ENCODE measurements at regions not wholly inside any gene's neighbourhood (a gene's known extent, or its start where the extent isn't known, plus 50 kb on each side); places are given as distances from the start of the nearest gene placed in this dataset.

- H3K27me3 ChIP-seq (ENCODE audit: control insufficient read depth, insufficient read depth, low read length): no peaks in the 10 kb centered on the region
- no peaks in the 10 kb centered on the region for H3K36me3 ChIP-seq (ENCODE audit: control insufficient read depth, low read depth, low read length)
- H3K27ac ChIP-seq (ENCODE audit: low read length): no peak overlapping the region
- no peak overlapping the region for H3K9ac ChIP-seq (ENCODE audit: low read length)
- H3K4me3 ChIP-seq (ENCODE audit: low read length): no peak overlapping the region
- H3K4me1 ChIP-seq (ENCODE audit: control insufficient read depth, low read depth, low read length): peaks cover 3% of the 10 kb centered on the region
- no peaks in the 10 kb centered on the region for H3K9me3 ChIP-seq (ENCODE audit: control insufficient read depth, low read depth, low read length)
Measured at GRCh38 chr4:130468340-130468739, 1372.4 kb downstream of the C4orf33 start.

GRCh38 chr4:130478406-130478805, 1382.5 kb downstream of the C4orf33 start:
- Histone ChIP-seq H3K9ac (ENCODE audit: low read length) (no peak overlapping the region), H3K36me3 (ENCODE audit: control insufficient read depth, low read depth, low read length) (no peaks in the 10 kb centered on the region), H3K27ac (ENCODE audit: low read length) (no peak overlapping the region), H3K9me3 (ENCODE audit: control insufficient read depth, low read depth, low read length) (no peaks in the 10 kb centered on the region), H3K4me3 (ENCODE audit: low read length) (no peak overlapping the region), H3K4me1 (ENCODE audit: control insufficient read depth, low read depth, low read length) (no peaks in the 10 kb centered on the region), H3K27me3 (ENCODE audit: control insufficient read depth, insufficient read depth, low read length) (no peaks in the 10 kb centered on the region)

- Histone ChIP-seq H3K36me3 (ENCODE audit: control insufficient read depth, low read depth, low read length) (no peaks in the 10 kb centered on the region), H3K4me3 (ENCODE audit: low read length) (no peak overlapping the region), H3K27ac (ENCODE audit: low read length) (no peak overlapping the region), H3K9ac (ENCODE audit: low read length) (no peak overlapping the region), H3K9me3 (ENCODE audit: control insufficient read depth, low read depth, low read length) (no peaks in the 10 kb centered on the region), H3K4me1 (ENCODE audit: control insufficient read depth, low read depth, low read length) (no peaks in the 10 kb centered on the region), H3K27me3 (ENCODE audit: control insufficient read depth, insufficient read depth, low read length) (no peaks in the 10 kb centered on the region)
Measured at GRCh38 chr4:130479020-130479419, 1383.1 kb downstream of the C4orf33 start.

GRCh38 chr4:130479674-130480073, 1383.7 kb downstream of the C4orf33 start:
- no peaks in the 10 kb centered on the region for H3K36me3 ChIP-seq (ENCODE audit: control insufficient read depth, low read depth, low read length)
- no peaks in the 10 kb centered on the region for H3K27me3 ChIP-seq (ENCODE audit: control insufficient read depth, insufficient read depth, low read length)
- no peak overlapping the region for H3K27ac ChIP-seq (ENCODE audit: low read length)
- no peaks in the 10 kb centered on the region for H3K4me1 ChIP-seq (ENCODE audit: control insufficient read depth, low read depth, low read length)
- no peak overlapping the region for H3K9ac ChIP-seq (ENCODE audit: low read length)
- no peak overlapping the region for H3K4me3 ChIP-seq (ENCODE audit: low read length)
- H3K9me3 ChIP-seq (ENCODE audit: control insufficient read depth, low read depth, low read length): no peaks in the 10 kb centered on the region

GRCh38 chr4:130484826-130485225, 1388.9 kb downstream of the C4orf33 start:
- no peaks in the 10 kb centered on the region for H3K27me3 ChIP-seq (ENCODE audit: control insufficient read depth, insufficient read depth, low read length)
- no peak overlapping the region for H3K4me3 ChIP-seq (ENCODE audit: low read length)
- H3K9me3 ChIP-seq (ENCODE audit: control insufficient read depth, low read depth, low read length): no peaks in the 10 kb centered on the region
- no peaks in the 10 kb centered on the region for H3K36me3 ChIP-seq (ENCODE audit: control insufficient read depth, low read depth, low read length)
- no peak overlapping the region for H3K27ac ChIP-seq (ENCODE audit: low read length)
- H3K4me1 ChIP-seq (ENCODE audit: control insufficient read depth, low read depth, low read length): no peaks in the 10 kb centered on the region
- H3K9ac ChIP-seq (ENCODE audit: low read length): no peak overlapping the region

- no peaks in the 10 kb centered on the region for H3K36me3 ChIP-seq (ENCODE audit: control insufficient read depth, low read depth, low read length)
- H3K27me3 ChIP-seq (ENCODE audit: control insufficient read depth, insufficient read depth, low read length): no peaks in the 10 kb centered on the region
- no peak overlapping the region for H3K9ac ChIP-seq (ENCODE audit: low read length)
- no peak overlapping the region for H3K27ac ChIP-seq (ENCODE audit: low read length)
- no peaks in the 10 kb centered on the region for H3K9me3 ChIP-seq (ENCODE audit: control insufficient read depth, low read depth, low read length)
- H3K4me3 ChIP-seq (ENCODE audit: low read length): no peak overlapping the region
- H3K4me1 ChIP-seq (ENCODE audit: control insufficient read depth, low read depth, low read length): no peaks in the 10 kb centered on the region
Measured at GRCh38 chr4:130485371-130485770, 1389.4 kb downstream of the C4orf33 start.

GRCh38 chr4:130486186-130486585, 1390.2 kb downstream of the C4orf33 start:
- no peaks in the 10 kb centered on the region for H3K36me3 ChIP-seq (ENCODE audit: control insufficient read depth, low read depth, low read length)
- no peaks in the 10 kb centered on the region for H3K27me3 ChIP-seq (ENCODE audit: control insufficient read depth, insufficient read depth, low read length)
- no peak overlapping the region for H3K9ac ChIP-seq (ENCODE audit: low read length)
- H3K4me1 ChIP-seq (ENCODE audit: control insufficient read depth, low read depth, low read length): no peaks in the 10 kb centered on the region
- no peaks in the 10 kb centered on the region for H3K9me3 ChIP-seq (ENCODE audit: control insufficient read depth, low read depth, low read length)
- H3K4me3 ChIP-seq (ENCODE audit: low read length): no peak overlapping the region
- no peak overlapping the region for H3K27ac ChIP-seq (ENCODE audit: low read length)

- Histone ChIP-seq H3K9ac (ENCODE audit: low read length) (no peak overlapping the region), H3K4me3 (ENCODE audit: low read length) (no peak overlapping the region), H3K36me3 (ENCODE audit: control insufficient read depth, low read depth, low read length) (no peaks in the 10 kb centered on the region), H3K27me3 (ENCODE audit: control insufficient read depth, insufficient read depth, low read length) (no peaks in the 10 kb centered on the region), H3K9me3 (ENCODE audit: control insufficient read depth, low read depth, low read length) (peaks cover under 1% of the 10 kb centered on the region), H3K27ac (ENCODE audit: low read length) (no peak overlapping the region), H3K4me1 (ENCODE audit: control insufficient read depth, low read depth, low read length) (no peaks in the 10 kb centered on the region)
Measured at GRCh38 chr4:130486841-130487240, 1390.9 kb downstream of the C4orf33 start.

GRCh38 chr4:130510661-130511060, 1414.7 kb downstream of the C4orf33 start:
- no peak overlapping the region for H3K9ac ChIP-seq (ENCODE audit: low read length)
- no peak overlapping the region for H3K4me3 ChIP-seq (ENCODE audit: low read length)
- no peak overlapping the region for H3K27ac ChIP-seq (ENCODE audit: low read length)
- no peaks in the 10 kb centered on the region for H3K36me3 ChIP-seq (ENCODE audit: control insufficient read depth, low read depth, low read length)
- H3K27me3 ChIP-seq (ENCODE audit: control insufficient read depth, insufficient read depth, low read length): no peaks in the 10 kb centered on the region
- H3K4me1 ChIP-seq (ENCODE audit: control insufficient read depth, low read depth, low read length): no peaks in the 10 kb centered on the region
- H3K9me3 ChIP-seq (ENCODE audit: control insufficient read depth, low read depth, low read length): no peaks in the 10 kb centered on the region

- H3K4me3 ChIP-seq (ENCODE audit: low read length): no peak overlapping the region
- no peaks in the 10 kb centered on the region for H3K36me3 ChIP-seq (ENCODE audit: control insufficient read depth, low read depth, low read length)
- H3K4me1 ChIP-seq (ENCODE audit: control insufficient read depth, low read depth, low read length): no peaks in the 10 kb centered on the region
- H3K27me3 ChIP-seq (ENCODE audit: control insufficient read depth, insufficient read depth, low read length): no peaks in the 10 kb centered on the region
- H3K27ac ChIP-seq (ENCODE audit: low read length): no peak overlapping the region
- no peak overlapping the region for H3K9ac ChIP-seq (ENCODE audit: low read length)
- no peaks in the 10 kb centered on the region for H3K9me3 ChIP-seq (ENCODE audit: control insufficient read depth, low read depth, low read length)
Measured at GRCh38 chr4:130511776-130512175, 1415.8 kb downstream of the C4orf33 start.

GRCh38 chr4:130524057-130524456, 1428.1 kb downstream of the C4orf33 start:
- Histone ChIP-seq H3K27me3 (ENCODE audit: control insufficient read depth, insufficient read depth, low read length) (no peaks in the 10 kb centered on the region), H3K27ac (ENCODE audit: low read length) (no peak overlapping the region), H3K9ac (ENCODE audit: low read length) (no peak overlapping the region), H3K9me3 (ENCODE audit: control insufficient read depth, low read depth, low read length) (peaks cover 5% of the 10 kb centered on the region), H3K4me3 (ENCODE audit: low read length) (no peak overlapping the region), H3K4me1 (ENCODE audit: control insufficient read depth, low read depth, low read length) (no peaks in the 10 kb centered on the region), H3K36me3 (ENCODE audit: control insufficient read depth, low read depth, low read length) (no peaks in the 10 kb centered on the region)

GRCh38 chr4:130530505-130530904, 1434.6 kb downstream of the C4orf33 start:
- H3K9me3 ChIP-seq (ENCODE audit: control insufficient read depth, low read depth, low read length): no peaks in the 10 kb centered on the region

More at GRCh38 chr4:130530505-130530904, 1434.6 kb downstream of the C4orf33 start:
- no peak overlapping the region for H3K4me3 ChIP-seq (ENCODE audit: low read length)
- H3K36me3 ChIP-seq (ENCODE audit: control insufficient read depth, low read depth, low read length): no peaks in the 10 kb centered on the region
- H3K27ac ChIP-seq (ENCODE audit: low read length): no peak overlapping the region
- H3K9ac ChIP-seq (ENCODE audit: low read length): no peak overlapping the region
- no peaks in the 10 kb centered on the region for H3K4me1 ChIP-seq (ENCODE audit: control insufficient read depth, low read depth, low read length)
- no peaks in the 10 kb centered on the region for H3K27me3 ChIP-seq (ENCODE audit: control insufficient read depth, insufficient read depth, low read length)

All from iPS-18a (cell line).